DOHH2 (cell line): ENCODE measurements at regions not wholly inside any gene's neighbourhood (a gene's known extent, or its start where the extent isn't known, plus 50 kb on each side); places are given as distances from the start of the nearest gene placed in this dataset.

Source experiments
- H3F3A ChIP-seq: fragments of 200-600 bp; sonication (generic), shearing (Covaris generic); 2 replicates; pipeline ENCODE4 v1.6.0; 2016; ENCODE audit warnings: antibody characterized with exemption, mild to moderate bottlenecking; ENCODE audit not compliant: control insufficient read depth, insufficient read depth
- H3K27ac ChIP-seq: fragments of 200-600 bp; sonication (generic); 2 replicates; pipeline ENCODE4 v1.5.1; 2014; ENCODE audit warnings: low read depth, mild to moderate bottlenecking, low read length, moderate library complexity
- H3K27me3 ChIP-seq: fragments of 200-600 bp; sonication (generic); 2 replicates; pipeline ENCODE4 v1.6.1; 2014; ENCODE audit warnings: mild to moderate bottlenecking, low read length, mixed read lengths; ENCODE audit not compliant: control insufficient read depth
- H3K36me3 ChIP-seq: fragments of 200-600 bp; sonication (generic); 2 replicates; pipeline ENCODE4 v1.6.1; 2014; ENCODE audit warnings: mild to moderate bottlenecking, low read length, moderate library complexity, mixed read lengths; ENCODE audit not compliant: control insufficient read depth
- H3K4me1 ChIP-seq: fragments of 200-600 bp; sonication (generic); 2 replicates; pipeline ENCODE4 v1.6.1; 2014; ENCODE audit warnings: mild to moderate bottlenecking, low read length, mixed read lengths; ENCODE audit not compliant: control insufficient read depth
- H3K4me2 ChIP-seq: fragments of 200-600 bp; sonication (generic); 2 replicates; pipeline ENCODE4 v1.6.0; 2014; ENCODE audit warnings: mild to moderate bottlenecking, low read length, moderate library complexity
- H3K4me3 ChIP-seq: fragments of 200-600 bp; sonication (generic); 2 replicates; pipeline ENCODE4 v1.5.1; 2014; ENCODE audit warnings: mild to moderate bottlenecking, low read length, mixed read lengths
- H3K79me2 ChIP-seq: fragments of 200-600 bp; sonication (generic); 2 replicates; pipeline ENCODE4 v1.6.1; 2014; ENCODE audit warnings: mild to moderate bottlenecking, low read length, mixed read lengths; ENCODE audit not compliant: control insufficient read depth
- H3K9me2 ChIP-seq: fragments of 200-600 bp; sonication (generic); replicated peaks from 2 replicates; pipeline ENCODE4 v1.6.1; 2014; ENCODE audit warnings: mild to moderate bottlenecking, low read length, mixed read lengths; ENCODE audit not compliant: control insufficient read depth
- H3K9me3 ChIP-seq: fragments of 200-600 bp; sonication (generic); 2 replicates; pipeline ENCODE4 v1.6.1; 2014; ENCODE audit warnings: antibody characterized with exemption, low read length, mixed read lengths; ENCODE audit not compliant: control insufficient read depth, insufficient read depth
- H4K20me1 ChIP-seq: fragments of 200-600 bp; sonication (generic); 2 replicates; pipeline ENCODE4 v1.6.0; 2014; ENCODE audit warnings: low read depth, mild to moderate bottlenecking, antibody characterized with exemption, low read length, moderate library complexity; ENCODE audit not compliant: control insufficient read depth, insufficient read depth
- CTCF ChIP-seq: fragments of 200-600 bp; sonication (generic); IDR thresholded peaks from one replicate; pipeline ENCODE4 v1.5.1; 2014; ENCODE audit warnings: antibody characterized with exemption, mild to moderate bottlenecking, low read depth, low read length; ENCODE audit not compliant: poor library complexity, severe bottlenecking
- EZH2phosphoT487 ChIP-seq: fragments of 200-600 bp; sonication (generic); IDR thresholded peaks from 2 replicates; pipeline ENCODE4 v1.6.1; 2017; ENCODE audit warnings: borderline replicate concordance, mild to moderate bottlenecking, antibody characterized with exemption, low read length, moderate library complexity, mixed read lengths

DNA sequence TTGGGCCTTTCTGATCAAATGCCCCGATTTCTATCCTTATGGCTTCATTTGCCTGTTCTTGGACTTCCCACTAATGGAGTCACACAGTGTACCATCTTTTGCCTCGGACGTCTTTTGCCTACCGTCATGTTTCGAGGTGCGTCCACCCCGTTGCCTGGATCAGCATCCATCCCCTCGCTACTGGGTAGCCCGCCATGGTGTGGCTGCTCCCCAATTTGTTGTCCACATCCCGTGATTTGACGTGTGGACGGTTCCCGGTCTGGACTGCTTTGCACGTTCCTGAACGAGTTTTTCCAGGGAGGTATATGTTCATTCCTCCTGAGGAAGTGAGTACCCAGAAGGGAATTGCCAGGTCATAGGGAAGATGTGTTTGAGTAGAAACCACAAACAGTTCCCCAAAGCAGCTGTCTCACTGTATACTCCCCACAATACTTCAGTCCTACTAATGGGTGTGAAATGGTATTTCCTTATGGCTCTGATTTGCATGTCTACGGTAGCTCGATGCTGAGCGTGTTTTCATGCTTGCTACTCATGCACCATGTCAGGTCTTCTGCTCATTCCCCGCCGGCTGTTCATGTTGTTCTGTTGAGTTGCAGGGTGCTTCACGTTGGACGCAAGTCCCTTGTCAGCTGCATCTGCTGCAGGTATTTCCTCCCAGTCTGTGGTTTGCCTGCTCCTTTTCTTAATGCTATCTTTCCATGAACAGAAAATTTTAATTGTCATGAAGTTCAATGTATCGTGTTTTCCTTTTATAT, 86.8 kb upstream of the AFDN start:
- no peaks in the 10 kb centered on the region for H3F3A ChIP-seq
- no peaks in the 10 kb centered on the region for H3K4me1 ChIP-seq
- no peak for TF ChIP-seq EZH2phosphoT487
- TF ChIP-seq CTCF = no peak
- H3K36me3 ChIP-seq = no peaks in the 10 kb centered on the region
- H3K27me3 ChIP-seq = 0 out of 2 replicates have a peak, but pooled peaks cover 3% of the 10 kb centered on the region
- H4K20me1 ChIP-seq = no peaks in the 10 kb centered on the region
- no peaks in the 10 kb centered on the region for H3K79me2 ChIP-seq
- H3K4me2 ChIP-seq = no peak overlapping the region
- H3K9me3 ChIP-seq = no peaks in the 10 kb centered on the region
- H3K27ac ChIP-seq = no peak overlapping the region
- H3K4me3 ChIP-seq = no peak overlapping the region
- no peaks in the 10 kb centered on the region for H3K9me2 ChIP-seq

- Histone ChIP-seq H3K36me3 (no peaks in the 10 kb centered on the region), H3K4me2 (no peak overlapping the region), H4K20me1 (no peaks in the 10 kb centered on the region), H3K4me1 (no peaks in the 10 kb centered on the region), H3K9me3 (no peaks in the 10 kb centered on the region), H3F3A (no peaks in the 10 kb centered on the region), H3K27me3 (0 out of 2 replicates have a peak, but pooled peaks cover 3% of the 10 kb centered on the region), H3K79me2 (no peaks in the 10 kb centered on the region), H3K27ac (no peak overlapping the region), H3K4me3 (no peak overlapping the region), H3K9me2 (no peaks in the 10 kb centered on the region)
- no peak for TF ChIP-seq EZH2phosphoT487
- no peak for TF ChIP-seq CTCF
These were observed 83.9 kb upstream of the AFDN start for GRCh38 chr6:167742719-167743303.

GRCh38 chr6:167744681-167745669, 81.7 kb upstream of the AFDN start:
- Histone ChIP-seq H3K4me2 (no peak overlapping the region), H3K79me2 (no peaks in the 10 kb centered on the region), H3K9me2 (no peaks in the 10 kb centered on the region), H3K27me3 (0 out of 2 replicates have a peak, but pooled peaks cover 3% of the 10 kb centered on the region), H3K4me3 (no peak overlapping the region), H3K36me3 (no peaks in the 10 kb centered on the region), H4K20me1 (no peaks in the 10 kb centered on the region), H3K27ac (no peak overlapping the region), H3F3A (no peaks in the 10 kb centered on the region), H3K4me1 (no peaks in the 10 kb centered on the region), H3K9me3 (no peaks in the 10 kb centered on the region)
- TF ChIP-seq EZH2phosphoT487 = no peak
- TF ChIP-seq CTCF = no peak
